ENCODE measurements at regions not wholly inside any gene's neighbourhood (a gene's known extent, or its start where the extent isn't known, plus 50 kb on each side); places are given as distances from the start of the nearest gene placed in this dataset.
A peak's percentile ranks its signal among the peaks of the same experiment; 100 is the strongest.

DNA sequence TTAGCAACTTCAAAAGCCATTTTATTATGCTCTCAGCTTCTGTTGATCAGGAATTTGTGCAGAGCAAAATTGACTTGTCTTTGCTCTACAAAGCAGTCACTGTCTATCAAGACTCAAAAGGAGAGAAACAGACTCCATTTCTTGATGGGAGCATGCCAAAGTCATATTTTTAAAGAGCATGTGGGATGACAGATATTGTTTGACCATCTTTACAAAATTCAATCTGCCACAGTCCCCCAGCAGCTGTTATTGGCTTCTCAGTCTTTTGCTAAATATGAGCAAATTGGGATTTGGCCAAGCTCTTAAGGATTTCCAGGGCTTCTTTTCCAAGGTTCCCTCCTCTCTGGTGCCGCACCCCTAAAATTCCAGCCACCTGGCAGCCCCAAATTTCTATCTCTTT lies 67.9 kb downstream of the TEX51 start:
- no peak overlapping the region for H3K27ac ChIP-seq
- H3K36me3 ChIP-seq = no peaks in the 10 kb centered on the region
- TF ChIP-seq EP300 (IDR thresholded peaks at IDR 0.05) (no peak), POLR2A (IDR thresholded peaks at IDR 0.05) (no peak), POLR2AphosphoS5 (IDR thresholded peaks at IDR 0.05) (no peak)
- TF ChIP-seq, protein P1, sequence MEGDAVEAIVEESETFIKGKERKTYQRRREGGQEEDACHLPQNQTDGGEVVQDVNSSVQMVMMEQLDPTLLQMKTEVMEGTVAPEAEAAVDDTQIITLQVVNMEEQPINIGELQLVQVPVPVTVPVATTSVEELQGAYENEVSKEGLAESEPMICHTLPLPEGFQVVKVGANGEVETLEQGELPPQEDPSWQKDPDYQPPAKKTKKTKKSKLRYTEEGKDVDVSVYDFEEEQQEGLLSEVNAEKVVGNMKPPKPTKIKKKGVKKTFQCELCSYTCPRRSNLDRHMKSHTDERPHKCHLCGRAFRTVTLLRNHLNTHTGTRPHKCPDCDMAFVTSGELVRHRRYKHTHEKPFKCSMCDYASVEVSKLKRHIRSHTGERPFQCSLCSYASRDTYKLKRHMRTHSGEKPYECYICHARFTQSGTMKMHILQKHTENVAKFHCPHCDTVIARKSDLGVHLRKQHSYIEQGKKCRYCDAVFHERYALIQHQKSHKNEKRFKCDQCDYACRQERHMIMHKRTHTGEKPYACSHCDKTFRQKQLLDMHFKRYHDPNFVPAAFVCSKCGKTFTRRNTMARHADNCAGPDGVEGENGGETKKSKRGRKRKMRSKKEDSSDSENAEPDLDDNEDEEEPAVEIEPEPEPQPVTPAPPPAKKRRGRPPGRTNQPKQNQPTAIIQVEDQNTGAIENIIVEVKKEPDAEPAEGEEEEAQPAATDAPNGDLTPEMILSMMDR (IDR thresholded peaks at IDR 0.05) = no peak
- H3K4me1 ChIP-seq = peaks cover 0 to 13% (median 10%) of the 10 kb centered on the region in 4 donors
- H3K27me3 ChIP-seq = no peaks in the 10 kb centered on the region
- no peak for DNase-seq
- H3K9me3 ChIP-seq = no peaks in the 10 kb centered on the region
- H3K4me3 ChIP-seq = no peak overlapping the region
- intact Hi-C loops (cut with DNase I) = no loop called here
- 94 to 98% methylated on average over 1 of the region's 1 CpG for WGBS, 2 donors

DNA sequence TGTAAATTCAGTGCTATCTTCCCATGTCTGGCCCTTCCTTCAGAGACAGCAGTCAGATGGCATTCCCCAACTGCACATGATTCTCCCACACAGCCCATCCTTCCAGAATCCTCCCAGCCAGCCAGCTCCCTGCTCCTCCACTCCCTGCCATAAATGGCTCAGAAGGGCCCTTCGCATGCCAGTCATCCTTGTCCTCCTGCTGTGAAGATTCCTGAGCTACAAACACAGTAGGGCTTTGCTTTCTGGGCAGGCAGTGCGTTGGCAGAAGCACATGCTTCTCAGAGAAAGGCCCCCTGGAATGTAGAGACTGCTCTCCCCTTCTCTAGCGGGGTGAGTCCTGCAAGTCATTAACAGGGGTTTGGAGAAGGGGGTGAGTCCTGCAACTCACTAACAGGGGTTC lies 71.9 kb downstream of the TEX51 start:
- intact Hi-C loops (cut with DNase I) = no loop called here
- Histone ChIP-seq H3K4me3 (no peak overlapping the region), H3K27me3 (no peaks in the 10 kb centered on the region), H3K27ac (peak overlapping the region; percentile 52 to 75 (median 69)), H3K4me1 (peaks cover 0 to 23% (median 15%) of the 10 kb centered on the region in 4 donors), H3K36me3 (no peaks in the 10 kb centered on the region), H3K9me3 (no peaks in the 10 kb centered on the region)
- no peak for DNase-seq
- WGBS, 2 donors = 55 to 56% methylated on average over 3 of the region's 3 CpGs
- no peak for TF ChIP-seq POLR2A (IDR thresholded peaks at IDR 0.05)
- peak in 1 of 4 donors; percentile 7 for TF ChIP-seq EP300 (IDR thresholded peaks at IDR 0.05)
- peak in 1 of 4 donors; percentile 34 for TF ChIP-seq POLR2AphosphoS5 (IDR thresholded peaks at IDR 0.05)

DNA sequence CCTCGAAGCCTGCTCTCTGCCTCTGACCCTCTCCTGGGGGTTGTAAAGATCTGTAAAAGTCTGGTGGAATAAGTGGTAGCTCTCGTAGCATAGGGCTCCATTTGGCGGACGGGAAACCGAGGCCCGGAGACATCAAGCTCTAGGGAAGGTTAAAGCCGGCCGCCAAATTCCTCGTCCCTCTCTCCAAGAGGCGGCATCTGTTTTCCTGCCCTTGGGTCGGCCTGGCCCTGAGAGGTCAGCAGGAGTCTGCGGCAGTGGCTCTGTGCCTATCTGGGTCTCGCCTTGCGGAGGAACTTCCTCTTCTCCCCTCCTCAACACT lies 72.4 kb downstream of the TEX51 start:
- peak overlapping the region in 1 of 4 donors; percentile 45 for H3K4me3 ChIP-seq
- no peak for TF ChIP-seq POLR2AphosphoS5 (IDR thresholded peaks at IDR 0.05)
- TF ChIP-seq EP300 (IDR thresholded peaks at IDR 0.05) = no peak
- TF ChIP-seq, protein P1 (IDR thresholded peaks at IDR 0.05) = no peak
- no peak for TF ChIP-seq POLR2A (IDR thresholded peaks at IDR 0.05)
- peak overlapping the region; percentile 52 to 75 (median 69) for H3K27ac ChIP-seq
- no peaks in the 10 kb centered on the region for H3K27me3 ChIP-seq
- DNase-seq = no peak
- H3K4me1 ChIP-seq = peaks cover 0 to 23% (median 15%) of the 10 kb centered on the region in 4 donors
- intact Hi-C loops (cut with DNase I) = no loop called here
- H3K9me3 ChIP-seq = no peaks in the 10 kb centered on the region
- WGBS, 2 donors = 84 to 86% methylated on average over 14 of the region's 14 CpGs
- H3K36me3 ChIP-seq = no peaks in the 10 kb centered on the region

DNA sequence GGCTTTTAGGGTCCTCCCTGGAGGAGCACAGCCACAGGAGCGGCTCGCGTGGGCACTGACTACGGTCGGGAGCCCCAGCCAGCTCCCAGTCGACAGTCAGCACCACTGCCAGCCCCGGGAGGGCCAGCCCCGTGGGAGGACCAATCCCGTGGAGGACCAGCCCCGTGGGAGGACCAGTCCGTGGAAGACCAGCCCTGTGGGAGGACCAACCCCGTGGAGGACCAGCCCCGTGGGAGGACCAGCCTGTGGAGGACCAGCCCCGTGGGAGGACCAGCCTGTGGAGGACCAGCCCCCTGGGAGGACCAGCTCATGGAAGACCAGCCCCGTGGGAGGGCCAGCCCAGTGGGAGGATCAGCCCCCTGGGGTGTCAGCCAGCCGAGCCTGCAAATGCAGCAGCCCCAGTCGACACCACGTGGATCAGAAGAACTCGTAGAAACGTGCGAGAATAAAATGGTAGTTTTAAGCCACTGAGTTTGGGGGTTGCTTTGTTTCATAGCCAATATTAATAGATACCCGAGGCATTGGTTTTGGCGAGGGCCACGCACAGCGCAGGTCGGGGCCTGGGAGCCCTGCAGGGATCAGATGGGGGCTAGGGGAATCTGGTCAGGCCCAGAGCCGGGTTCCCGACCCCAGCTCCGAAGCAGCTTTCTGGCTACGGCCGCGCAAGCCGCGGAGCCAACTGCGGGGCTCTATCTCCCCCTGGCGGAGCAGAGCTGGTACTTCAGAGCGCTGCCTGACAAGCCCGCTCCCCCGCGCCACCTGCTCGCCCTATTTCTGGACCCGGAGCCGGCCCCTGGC lies 73.0 kb downstream of the TEX51 start:
- peaks cover 0 to 23% (median 15%) of the 10 kb centered on the region in 4 donors for H3K4me1 ChIP-seq
- TF ChIP-seq EP300 (IDR thresholded peaks at IDR 0.05) (no peak), POLR2AphosphoS5 (IDR thresholded peaks at IDR 0.05) (peak in 1 of 4 donors; percentile 40), POLR2A (IDR thresholded peaks at IDR 0.05) (no peak)
- TF ChIP-seq, protein P1 (IDR thresholded peaks at IDR 0.05) = peak; percentile 76 to 99 (median 86)
- H3K27ac ChIP-seq = peak overlapping the region; percentile 53 to 75 (median 69)
- H3K4me3 ChIP-seq = peak overlapping the region; percentile 19 to 45 (median 38)
- H3K36me3 ChIP-seq = no peaks in the 10 kb centered on the region
- H3K9me3 ChIP-seq = no peaks in the 10 kb centered on the region
- no peaks in the 10 kb centered on the region for H3K27me3 ChIP-seq
- WGBS, 2 donors = 11 to 14% methylated on average over 43 of the region's 43 CpGs
- peak; percentile 87 for DNase-seq
- intact Hi-C loops (cut with DNase I) = loop anchor here (2.0 kb wide), 1 partner anchor 195 kb away; no protein-coding TSS in a partner anchor

DNA sequence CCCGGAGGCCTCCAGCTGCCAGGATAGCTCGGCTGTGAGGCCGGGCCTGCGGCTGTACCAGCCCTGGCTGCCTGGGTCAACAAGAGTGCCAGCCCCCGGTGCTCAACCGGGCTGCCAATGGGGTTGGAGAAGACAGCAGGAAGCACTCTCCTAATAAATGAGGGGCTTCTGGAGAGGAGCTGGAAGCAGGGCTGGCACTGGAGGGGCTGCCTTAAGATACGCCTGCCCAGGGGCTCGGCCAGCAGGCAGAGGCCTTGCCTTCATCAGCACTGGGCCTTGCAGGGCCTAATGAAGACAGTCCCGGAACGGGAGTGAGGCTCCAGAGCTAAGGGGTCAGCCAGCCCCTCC lies 73.6 kb downstream of the TEX51 start:
- intact Hi-C loops (cut with DNase I) = loop anchor here (2.0 kb wide), 1 partner anchor 195 kb away; no protein-coding TSS in a partner anchor
- 26 to 27% methylated on average over 10 of the region's 10 CpGs for WGBS, 2 donors

More for the DNA sequence above, 73.6 kb downstream of the TEX51 start:
- H3K4me1 ChIP-seq = peaks cover 0 to 23% (median 15%) of the 10 kb centered on the region in 4 donors
- H3K4me3 ChIP-seq = peak overlapping the region in 3 of 4 donors; percentile 34 to 45 (median 41)
- no peaks in the 10 kb centered on the region for H3K9me3 ChIP-seq
- no peaks in the 10 kb centered on the region for H3K27me3 ChIP-seq
- H3K27ac ChIP-seq = peak overlapping the region in 3 of 4 donors; percentile 65 to 75 (median 73)
- no peaks in the 10 kb centered on the region for H3K36me3 ChIP-seq
- TF ChIP-seq, protein P1 (IDR thresholded peaks at IDR 0.05) = peak in 1 of 4 experiments; percentile 22
- TF ChIP-seq POLR2AphosphoS5 (IDR thresholded peaks at IDR 0.05) = no peak
- no peak for DNase-seq

Measured in sigmoid colon (tissue), 6 donors.